H9 (cell line): ENCODE measurements at regions not wholly inside any gene's neighbourhood (a gene's known extent, or its start where the extent isn't known, plus 50 kb on each side); places are given as distances from the start of the nearest gene placed in this dataset.

Experiments
- DNase-seq: peaks from one replicate; pipeline ENCODE4 v3.0.0-alpha.2; 2017
- H2AFZ ChIP-seq: one replicate; pipeline ENCODE4 v1.6.1; 2013; ENCODE audit warnings: mild to moderate bottlenecking, low read length, control low read depth, moderate library complexity
- H2AK5ac ChIP-seq: 2 replicates; pipeline ENCODE4 v1.6.1; 2013; ENCODE audit warnings: low read length, control low read depth, mixed read lengths; ENCODE audit not compliant: insufficient read length
- H2BK120ac ChIP-seq: one replicate; pipeline ENCODE4 v1.6.1; 2013; ENCODE audit warnings: low read depth, mild to moderate bottlenecking, low read length, control low read depth, inconsistent platforms; ENCODE audit not compliant: poor library complexity, severe bottlenecking
- H2BK12ac ChIP-seq: 2 replicates; pipeline ENCODE4 v1.6.1; 2013; ENCODE audit warnings: low read length, control low read depth, mixed read lengths, low read depth; ENCODE audit not compliant: insufficient read length
- H2BK15ac ChIP-seq: 2 replicates; pipeline ENCODE4 v1.6.1; 2013; ENCODE audit warnings: low read depth, low read length, control low read depth
- H2BK20ac ChIP-seq: one replicate; pipeline ENCODE4 v1.6.1; 2013; ENCODE audit warnings: low read depth, mild to moderate bottlenecking, low read length, control low read depth, inconsistent platforms; ENCODE audit not compliant: poor library complexity, severe bottlenecking
- H2BK5ac ChIP-seq: 2 replicates; pipeline ENCODE4 v1.6.1; 2013; ENCODE audit warnings: low read length, control low read depth, mixed read lengths; ENCODE audit not compliant: insufficient read length
- H3K14ac ChIP-seq: 2 replicates; pipeline ENCODE4 v1.6.1; 2013; ENCODE audit warnings: low read length, control low read depth; ENCODE audit not compliant: insufficient read depth
- H3K18ac ChIP-seq: 2 replicates; pipeline ENCODE4 v1.6.1; 2013; ENCODE audit warnings: low read depth, mild to moderate bottlenecking, mixed read lengths, low read length, control low read depth; ENCODE audit not compliant: insufficient read length
- H3K23ac ChIP-seq: 2 replicates; pipeline ENCODE4 v1.6.1; 2013; ENCODE audit warnings: low read length, control low read depth, mixed read lengths, low read depth; ENCODE audit not compliant: insufficient read length
- H3K23me2 ChIP-seq: 2 replicates; pipeline ENCODE4 v1.6.1; 2013; ENCODE audit warnings: low read depth, mild to moderate bottlenecking, mixed read lengths, low read length, control low read depth; ENCODE audit not compliant: insufficient read length, poor library complexity, severe bottlenecking
- H3K27ac ChIP-seq: 2 replicates; pipeline ENCODE4 v1.5.1; 2013; ENCODE audit warnings: low read length, control low read depth, mixed read lengths, low read depth; ENCODE audit not compliant: insufficient read length
- H3K27me3 ChIP-seq: 2 replicates; pipeline ENCODE4 v1.6.1; 2013; ENCODE audit warnings: low read length, control low read depth, inconsistent platforms; ENCODE audit not compliant: insufficient read depth
- H3K4ac ChIP-seq: 2 replicates; pipeline ENCODE4 v1.6.1; 2013; ENCODE audit warnings: low read depth, mild to moderate bottlenecking, control low read depth, inconsistent platforms, low read length, moderate library complexity
- H3K4me1 ChIP-seq: 2 replicates; pipeline ENCODE4 v1.6.1; 2013; ENCODE audit warnings: low read length, control low read depth, inconsistent platforms; ENCODE audit not compliant: insufficient read depth
- H3K4me2 ChIP-seq: 2 replicates; pipeline ENCODE4 v1.6.1; 2013; ENCODE audit warnings: low read length, control low read depth, mixed read lengths; ENCODE audit not compliant: insufficient read length, insufficient read depth
- H3K56ac ChIP-seq: 2 replicates; pipeline ENCODE4 v1.6.1; 2013; ENCODE audit warnings: low read depth, mild to moderate bottlenecking, mixed read lengths, low read length, control low read depth; ENCODE audit not compliant: insufficient read length
- H3K79me1 ChIP-seq: 2 replicates; pipeline ENCODE4 v1.6.1; 2013; ENCODE audit warnings: low read depth, mild to moderate bottlenecking, moderate library complexity, low read length, control low read depth, inconsistent platforms; ENCODE audit not compliant: insufficient read depth, poor library complexity, severe bottlenecking
- H3K79me2 ChIP-seq: 2 replicates; pipeline ENCODE4 v1.6.1; 2013; ENCODE audit warnings: low read length, control low read depth, inconsistent platforms; ENCODE audit not compliant: insufficient read depth
- H3K9ac ChIP-seq: 2 replicates; pipeline ENCODE4 v1.6.1; 2013; ENCODE audit warnings: low read length, control low read depth, mixed read lengths; ENCODE audit not compliant: insufficient read length; ENCODE audit errors: extremely low read depth
- H3K9me3 ChIP-seq: one replicate; pipeline ENCODE4 v1.6.1; 2013; ENCODE audit warnings: low read depth, low read length, inconsistent platforms; ENCODE audit not compliant: control insufficient read depth
- H3T11ph ChIP-seq: one replicate; pipeline ENCODE4 v1.6.1; 2013; ENCODE audit warnings: mild to moderate bottlenecking, low read length, control low read depth, inconsistent platforms
- H4K20me1 ChIP-seq: one replicate; pipeline ENCODE4 v1.6.1; 2013; ENCODE audit not compliant: control insufficient read depth, insufficient read length, insufficient read depth
- H4K5ac ChIP-seq: 2 replicates; pipeline ENCODE4 v1.6.1; 2013; ENCODE audit warnings: low read depth, mild to moderate bottlenecking, mixed read lengths, low read length, control low read depth; ENCODE audit not compliant: insufficient read length
- H4K8ac ChIP-seq: replicated peaks from 2 replicates; pipeline ENCODE4 v1.6.1; 2013; ENCODE audit warnings: low read length, control low read depth, mixed read lengths, low read depth; ENCODE audit not compliant: insufficient read length
- H4K91ac ChIP-seq: 2 replicates; pipeline ENCODE4 v1.6.1; 2013; ENCODE audit warnings: low read depth, mild to moderate bottlenecking, moderate library complexity, mixed read lengths, low read length, control low read depth; ENCODE audit not compliant: insufficient read length
- H3K27ac Mint-ChIP-seq, 3 experiments: 2 replicates in 2 of 3; 3 replicates in 1 of 3; pipeline ENCODE4 v1.8.0; 2020 to 2021; ENCODE audit warnings: mixed read lengths in 3 of 3, mild to moderate bottlenecking in 1 of 3, moderate library complexity in 1 of 3
- H3K27me3 Mint-ChIP-seq: 2 replicates; pipeline ENCODE4 v1.8.0; 2021; ENCODE audit warnings: low read depth, mild to moderate bottlenecking, moderate library complexity, mixed read lengths
- H3K36me3 Mint-ChIP-seq, 3 experiments: 2 replicates in 2 of 3; 3 replicates in 1 of 3; pipeline ENCODE4 v1.8.0; 2020 to 2021; ENCODE audit warnings: low read depth in 3 of 3, mixed read lengths in 3 of 3; ENCODE audit not compliant: insufficient read depth in 1 of 3
- H3K4me1 Mint-ChIP-seq, 2 experiments: 2 replicates each; pipeline ENCODE4 v1.8.0; 2020; ENCODE audit warnings: mixed read lengths in 2 of 2
- H3K4me3 Mint-ChIP-seq, 2 experiments: 2 replicates in 1 of 2; 3 replicates in 1 of 2; pipeline ENCODE4 v1.8.0; 2020 to 2021; ENCODE audit warnings: mild to moderate bottlenecking in 2 of 2, mixed read lengths in 2 of 2, moderate library complexity in 1 of 2
- H3K9me3 Mint-ChIP-seq, 2 experiments: 2 replicates in 1 of 2; 3 replicates in 1 of 2; pipeline ENCODE4 v1.8.0; 2020; ENCODE audit warnings: mild to moderate bottlenecking in 2 of 2, mixed read lengths in 2 of 2, moderate library complexity in 1 of 2
- CTCF ChIP-seq: fragments of 200-600 bp; sonication (generic); conservative IDR thresholded peaks from 3 replicates; pipeline ENCODE4 v1.8.0; 2021; ENCODE audit warnings: antibody characterized with exemption, mild to moderate bottlenecking
- WGBS: extraction: QIAGEN DNeasy Blood & Tissue Kit; methylation state at CpG from one replicate; pipeline ENCODE4 v1.1.7; 2013; ENCODE audit warnings: missing lambda C conversion rate, low lambda C conversion rate, mixed read lengths; ENCODE audit not compliant: insufficient read length; ENCODE audit errors: extremely low coverage; 5-methylcytosine and 5-hydroxymethylcytosine counted together

- WGBS, result no CpG with 5 or more reads among the region's 1 CpG
These were observed 238.3 kb downstream of the COG6 start for GRCh38 chr13:39893808-39894207.

More at GRCh38 chr13:39893808-39894207, 238.3 kb downstream of the COG6 start:
- no peak for TF ChIP-seq CTCF
- no peak overlapping the region for H3K4me2 ChIP-seq
- no peaks in the 10 kb centered on the region for H3K27me3 ChIP-seq
- H3K27me3 Mint-ChIP-seq, result no peaks in the 10 kb centered on the region
- H3K9ac ChIP-seq, result no peak overlapping the region
- H4K8ac ChIP-seq, result no peak overlapping the region
- H3K79me1 ChIP-seq, result no peaks in the 10 kb centered on the region
- H3K4me1 ChIP-seq, result no peaks in the 10 kb centered on the region
- DNase-seq, result no peak
- H3K9me3 Mint-ChIP-seq, result no peaks in the 10 kb centered on the region
- H4K5ac ChIP-seq, result no peak overlapping the region
- no peak overlapping the region for H2BK20ac ChIP-seq
- no peak overlapping the region for H3K4ac ChIP-seq
- no peaks in the 10 kb centered on the region for H4K20me1 ChIP-seq
- no peaks in the 10 kb centered on the region for H3K23me2 ChIP-seq
- H3K14ac ChIP-seq, result no peak overlapping the region
- H2BK12ac ChIP-seq, result no peak overlapping the region
- H2BK5ac ChIP-seq, result no peak overlapping the region
- no peaks in the 10 kb centered on the region for H3K9me3 ChIP-seq
- no peaks in the 10 kb centered on the region for H3K4me1 Mint-ChIP-seq
- no peak overlapping the region for H3K18ac ChIP-seq
- H3K79me2 ChIP-seq, result no peaks in the 10 kb centered on the region
- no peak overlapping the region for H3K27ac ChIP-seq
- H2BK15ac ChIP-seq, result no peak overlapping the region
- no peak overlapping the region for H3T11ph ChIP-seq
- no peak overlapping the region for H4K91ac ChIP-seq
- H3K36me3 Mint-ChIP-seq, result no peaks in the 10 kb centered on the region
- no peak overlapping the region for H2AK5ac ChIP-seq
- no peak overlapping the region; a peak in 1 of 7 replicates for H3K27ac Mint-ChIP-seq
- H2AFZ ChIP-seq, result no peak overlapping the region
- no peak overlapping the region for H3K23ac ChIP-seq
- H3K4me3 Mint-ChIP-seq, result no peak overlapping the region
- no peak overlapping the region for H3K56ac ChIP-seq
- H2BK120ac ChIP-seq, result no peak overlapping the region
